Activated CD4-positive, CD25-positive, alpha-beta regulatory T cell treated with anti-CD3 and anti-CD28 coated beads, Interleukin-2, amount 50 U/mL, for 72 hours (primary cell): ENCODE measurements at regions not wholly inside any gene's neighbourhood (a gene's known extent, or its start where the extent isn't known, plus 50 kb on each side); places are given as distances from the start of the nearest gene placed in this dataset.
"Not testable (repeated sequence)": the region's sequence is repeated elsewhere in the genome, so short reads cannot be mapped to it uniquely, and the experiment has no call there.

Experiments used
- DNase-seq: peaks from one replicate; pipeline ENCODE4 v3.0.0; 2021

GRCh38 chr5:109574985-109575384, 114.7 kb upstream of the MAN2A1 start:
- no peak for DNase-seq

- no peak for DNase-seq
Observed at GRCh38 chr5:109573766-109574165, 116.0 kb upstream of the MAN2A1 start.

GRCh38 chr5:109573256-109573655, 116.5 kb upstream of the MAN2A1 start:
- no peak for DNase-seq

GRCh38 chr5:109571785-109572184, 117.9 kb upstream of the MAN2A1 start:
- DNase-seq, result no peak

GRCh38 chr5:109570362-109570874, 119.3 kb upstream of the MAN2A1 start:
- no peak for DNase-seq

- no peak for DNase-seq
Observed at GRCh38 chr5:109567374-109568044, 122.2 kb upstream of the MAN2A1 start.

GRCh38 chr5:109566361-109566760, 123.4 kb upstream of the MAN2A1 start:
- DNase-seq, result no peak

GRCh38 chr5:109563739-109564138, 126.0 kb upstream of the MAN2A1 start:
- no peak for DNase-seq

- no peak for DNase-seq
Observed at GRCh38 chr5:109563189-109563588, 126.5 kb upstream of the MAN2A1 start.

- no peak for DNase-seq
Observed at GRCh38 chr5:109562441-109562840, 127.3 kb upstream of the MAN2A1 start.

GRCh38 chr5:109561447-109561846, 128.3 kb upstream of the MAN2A1 start:
- no peak for DNase-seq

- no peak for DNase-seq
Observed at GRCh38 chr5:109560554-109560953, 129.2 kb upstream of the MAN2A1 start.

GRCh38 chr5:109558952-109559351, 130.8 kb upstream of the MAN2A1 start:
- no peak for DNase-seq

- DNase-seq, result no peak
Observed at GRCh38 chr5:109558364-109558763, 131.4 kb upstream of the MAN2A1 start.

- no peak for DNase-seq
Observed at GRCh38 chr5:109553846-109554245, 135.9 kb upstream of the MAN2A1 start.

- not testable (repeated sequence) for DNase-seq
Observed at GRCh38 chr5:109551234-109551633, 138.5 kb upstream of the MAN2A1 start.

- DNase-seq, result no peak
Observed at GRCh38 chr5:109550077-109550476, 139.7 kb upstream of the MAN2A1 start.

GRCh38 chr5:109546461-109546860, 136.7 kb upstream of the PJA2 start:
- no peak for DNase-seq

GRCh38 chr5:109544873-109545272, 135.1 kb upstream of the PJA2 start:
- DNase-seq, result not testable (repeated sequence)

GRCh38 chr5:109538692-109539091, 128.9 kb upstream of the PJA2 start:
- not testable (repeated sequence) for DNase-seq

- DNase-seq, result not testable (repeated sequence)
Observed at GRCh38 chr5:109535090-109535489, 125.3 kb upstream of the PJA2 start.

- DNase-seq, result no peak
Observed at GRCh38 chr5:109533751-109534272, 124.0 kb upstream of the PJA2 start.

GRCh38 chr5:109532773-109533364, 123.1 kb upstream of the PJA2 start:
- no peak for DNase-seq

- no peak for DNase-seq
Observed at GRCh38 chr5:109531262-109531661, 121.5 kb upstream of the PJA2 start.
